ENCODE measurements at regions not wholly inside any gene's neighbourhood (a gene's known extent, or its start where the extent isn't known, plus 50 kb on each side); places are given as distances from the start of the nearest gene placed in this dataset.

DNA sequence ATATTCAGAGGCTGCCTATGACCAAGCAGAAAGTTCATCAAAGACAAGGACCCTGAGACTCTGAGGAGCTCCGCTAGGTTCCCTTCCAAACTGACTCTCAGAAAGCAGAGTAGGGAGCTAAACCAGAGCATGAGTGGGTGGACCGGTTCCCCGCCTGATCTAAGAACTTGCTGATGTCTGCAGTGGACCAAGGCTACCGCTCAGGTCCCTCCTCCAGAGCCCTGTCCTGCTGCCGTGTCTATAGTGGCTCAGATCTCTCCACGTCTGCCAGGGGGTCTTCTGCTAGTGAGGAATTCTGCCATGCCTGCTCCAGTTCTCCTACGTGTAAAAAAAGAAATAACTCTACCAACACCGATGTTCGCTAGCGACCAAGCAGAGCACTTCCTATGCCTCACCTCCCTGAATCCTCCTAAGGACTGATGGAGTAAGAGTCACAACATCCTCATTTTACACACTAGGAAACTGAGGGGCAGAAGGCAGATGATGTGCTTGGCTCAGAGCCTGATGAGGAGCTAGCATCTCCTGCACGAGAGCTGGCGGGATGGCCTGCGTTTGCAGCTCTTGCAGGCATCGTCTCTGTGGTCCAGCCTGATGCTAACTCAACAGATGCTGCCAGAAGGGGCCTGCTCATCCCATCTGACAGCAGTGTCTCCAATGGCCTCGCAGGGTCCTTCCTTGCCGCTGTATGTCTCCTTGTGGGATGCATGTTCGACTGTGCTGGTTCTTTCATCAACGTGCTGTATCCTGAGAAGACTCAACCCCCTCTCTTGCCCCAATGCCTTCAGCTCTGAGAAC is 265.5 kb downstream of the C16orf95 start:
- Mint-ChIP-seq H3K27me3 (peaks cover 16% of the 10 kb centered on the region), H3K27ac (no peak overlapping the region), H3K4me1 (no peaks in the 10 kb centered on the region), H3K9me3 (peaks cover 0 to 11% of the 10 kb centered on the region in 2 donors), H3K4me3 (no peak overlapping the region)
- DNase-seq (no peak), ATAC-seq (no peak)

DNA sequence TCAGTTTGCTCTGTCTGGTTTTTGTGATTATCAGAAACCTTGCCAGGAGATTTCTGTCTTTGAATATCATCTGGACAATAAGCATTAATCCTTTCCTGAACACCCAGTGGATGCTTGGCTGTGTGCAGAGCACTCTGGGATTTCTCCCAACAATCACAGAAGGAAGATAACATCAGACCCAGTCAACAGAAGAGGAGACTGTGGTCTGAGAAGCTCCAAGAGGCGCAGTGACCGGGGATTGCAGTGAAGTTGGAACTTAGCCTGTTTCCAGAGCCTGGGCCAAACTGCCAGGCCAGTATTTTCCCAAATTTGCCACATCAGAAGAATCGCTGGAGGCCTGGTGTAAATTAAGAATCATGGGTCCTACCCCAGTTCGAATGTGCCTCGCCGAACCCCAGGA is 264.7 kb downstream of the C16orf95 start:
- ATAC-seq (no peak), DNase-seq (no peak)
- Mint-ChIP-seq H3K4me3 (no peak overlapping the region), H3K4me1 (no peaks in the 10 kb centered on the region), H3K27me3 (peaks cover 16% of the 10 kb centered on the region), H3K27ac (no peak overlapping the region), H3K9me3 (peaks cover 0 to 11% of the 10 kb centered on the region in 2 donors)

DNA sequence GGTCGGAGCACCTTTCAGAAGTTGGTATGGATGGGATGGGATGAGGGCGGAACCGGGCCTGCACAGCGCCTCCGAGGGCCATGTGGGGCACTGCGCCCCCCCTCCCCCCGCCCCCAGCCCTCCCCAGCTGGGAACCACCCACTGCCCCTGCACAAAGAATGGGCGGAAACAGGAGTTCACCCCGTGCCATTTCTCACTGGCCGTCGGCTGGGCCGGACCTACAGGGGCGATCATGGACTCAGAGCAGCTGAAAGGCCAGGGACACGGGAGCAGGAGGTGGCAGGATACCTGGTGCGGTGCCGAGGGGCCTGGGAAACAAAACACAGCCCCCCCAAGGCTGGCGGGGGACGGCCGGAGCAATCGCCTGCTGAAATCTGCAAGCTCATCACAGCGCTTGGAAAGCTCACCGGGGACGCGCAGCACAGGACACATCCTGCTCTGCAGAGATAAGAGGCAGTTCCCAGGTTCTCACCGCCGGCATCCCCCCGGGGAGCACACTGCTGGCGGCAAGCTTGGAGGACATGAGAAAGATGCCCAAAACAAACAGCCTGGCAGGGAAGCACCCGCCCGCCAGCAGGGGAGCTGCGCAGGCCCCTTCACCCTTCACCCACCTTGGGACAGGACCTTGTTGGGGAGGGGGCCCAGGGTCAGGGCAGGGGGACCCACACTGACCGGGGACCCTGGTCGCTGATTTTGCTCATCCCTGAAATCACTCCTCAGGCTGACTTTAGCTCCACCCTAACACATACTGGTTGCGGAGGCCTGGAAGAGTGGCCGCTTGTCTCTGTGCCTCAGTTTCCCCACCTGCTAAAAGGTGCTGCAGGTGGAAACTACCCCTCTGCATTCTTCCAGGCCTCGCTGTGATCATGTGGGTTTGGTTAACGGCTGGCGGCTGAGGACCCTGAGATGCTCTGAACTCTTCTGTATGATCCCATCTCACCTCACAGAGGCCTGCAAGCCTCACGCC is 263.9 kb downstream of the C16orf95 start:
- Mint-ChIP-seq H3K27me3 (peaks cover 16% of the 10 kb centered on the region), H3K4me1 (no peaks in the 10 kb centered on the region), H3K4me3 (no peak overlapping the region), H3K9me3 (peaks cover 0 to 11% of the 10 kb centered on the region in 2 donors), H3K27ac (no peak overlapping the region)
- no peak for ATAC-seq
- DNase-seq = no peak

DNA sequence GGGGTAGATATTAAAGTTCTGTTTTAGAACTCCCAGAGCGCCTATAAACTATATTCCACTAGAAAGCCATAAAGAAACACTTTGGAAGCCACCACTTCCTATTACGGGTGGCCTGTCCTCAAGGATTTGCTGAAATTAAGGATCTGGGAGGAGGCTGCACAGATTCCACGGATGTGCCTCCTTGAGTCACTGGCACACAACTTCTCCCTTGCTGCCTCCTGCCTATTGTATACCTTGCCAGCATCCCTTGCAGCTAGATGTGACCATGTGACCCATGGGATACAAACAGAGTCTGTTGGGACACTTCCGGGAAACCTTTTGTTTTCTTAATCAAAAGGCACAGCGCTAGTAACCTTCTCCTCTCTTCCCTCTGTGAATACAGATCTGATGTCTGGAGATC is 263.0 kb downstream of the C16orf95 start:
- H3K9me3 Mint-ChIP-seq = peaks cover 0 to 11% of the 10 kb centered on the region in 2 donors
- no peak overlapping the region for H3K27ac Mint-ChIP-seq
- no peak for DNase-seq
- peaks cover 16% of the 10 kb centered on the region for H3K27me3 Mint-ChIP-seq
- H3K4me3 Mint-ChIP-seq = no peak overlapping the region
- no peaks in the 10 kb centered on the region for H3K4me1 Mint-ChIP-seq
- no peak for ATAC-seq

DNA sequence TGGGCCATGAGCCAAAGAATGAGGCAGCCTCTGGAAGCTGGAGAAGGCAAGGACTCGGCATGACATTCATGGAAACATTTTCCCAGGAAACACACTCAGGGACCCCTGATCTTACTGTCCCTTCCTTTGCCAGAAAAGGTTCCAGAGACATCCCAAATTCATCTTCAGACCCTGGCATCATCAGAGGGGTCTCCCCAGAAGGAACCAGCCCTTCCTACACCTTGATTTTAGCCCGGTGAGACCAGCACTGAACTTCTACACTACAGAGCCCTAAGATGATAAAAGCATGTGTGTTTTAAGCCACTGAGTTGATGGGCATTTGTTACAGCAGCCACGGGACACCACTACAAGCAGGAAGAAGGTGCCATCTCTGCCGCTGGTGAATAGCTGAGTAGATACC is 262.3 kb downstream of the C16orf95 start:
- Mint-ChIP-seq H3K4me1 (no peaks in the 10 kb centered on the region), H3K4me3 (no peak overlapping the region), H3K27me3 (peaks cover 17% of the 10 kb centered on the region), H3K9me3 (peaks cover 0 to 5% of the 10 kb centered on the region in 2 donors), H3K27ac (no peak overlapping the region)
- ATAC-seq (no peak), DNase-seq (no peak)

DNA sequence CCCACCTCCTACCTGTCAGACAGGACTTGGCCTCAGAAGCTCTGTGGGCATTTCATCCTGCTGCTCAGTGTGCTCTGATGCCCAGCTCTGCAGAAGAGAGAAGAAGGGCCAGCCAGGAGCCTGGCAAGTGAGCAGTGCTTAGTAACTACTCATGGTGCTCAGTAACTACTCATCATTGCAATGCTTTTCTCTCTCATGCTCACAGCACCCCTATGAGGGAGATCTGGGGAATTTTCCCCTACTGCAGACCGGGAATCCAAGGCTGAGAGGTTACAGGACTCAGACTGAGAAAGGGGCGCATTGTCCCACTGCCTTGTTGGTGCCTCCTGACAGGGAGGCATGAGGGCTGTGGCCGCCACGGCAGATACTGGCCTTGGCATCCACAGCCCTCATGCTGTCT is 261.1 kb downstream of the C16orf95 start:
- Mint-ChIP-seq H3K27me3 (peaks cover 29% of the 10 kb centered on the region), H3K27ac (no peak overlapping the region), H3K4me3 (no peak overlapping the region), H3K4me1 (no peaks in the 10 kb centered on the region), H3K9me3 (peaks cover 0 to 5% of the 10 kb centered on the region in 2 donors)
- ATAC-seq = no peak
- no peak for DNase-seq

DNA sequence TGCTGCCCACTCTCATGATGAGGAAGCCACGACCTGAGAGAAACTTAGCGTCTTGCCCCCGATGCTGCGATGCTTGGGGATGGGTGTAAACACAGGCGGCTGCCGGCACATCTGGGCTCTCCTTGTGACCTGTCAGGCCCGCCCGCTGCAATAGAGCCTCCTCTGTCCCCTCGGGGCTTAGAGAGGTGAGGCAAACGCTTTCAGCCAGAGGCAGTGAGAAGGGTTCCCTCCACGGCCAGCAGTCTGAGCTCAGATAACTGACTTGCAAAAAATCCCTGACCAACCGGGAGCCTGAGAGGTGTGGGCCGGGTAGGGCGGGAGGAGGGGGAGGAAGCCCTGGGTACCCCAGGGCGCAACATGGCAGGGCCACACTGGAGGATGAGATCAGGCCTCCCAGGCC is 260.6 kb downstream of the C16orf95 start:
- DNase-seq (no peak), ATAC-seq (no peak)
- no peak overlapping the region for H3K27ac Mint-ChIP-seq
- H3K4me3 Mint-ChIP-seq = no peak overlapping the region
- H3K4me1 Mint-ChIP-seq = no peaks in the 10 kb centered on the region
- H3K9me3 Mint-ChIP-seq = peaks cover 0 to 5% of the 10 kb centered on the region in 2 donors
- H3K27me3 Mint-ChIP-seq = peaks cover 32% of the 10 kb centered on the region

DNA sequence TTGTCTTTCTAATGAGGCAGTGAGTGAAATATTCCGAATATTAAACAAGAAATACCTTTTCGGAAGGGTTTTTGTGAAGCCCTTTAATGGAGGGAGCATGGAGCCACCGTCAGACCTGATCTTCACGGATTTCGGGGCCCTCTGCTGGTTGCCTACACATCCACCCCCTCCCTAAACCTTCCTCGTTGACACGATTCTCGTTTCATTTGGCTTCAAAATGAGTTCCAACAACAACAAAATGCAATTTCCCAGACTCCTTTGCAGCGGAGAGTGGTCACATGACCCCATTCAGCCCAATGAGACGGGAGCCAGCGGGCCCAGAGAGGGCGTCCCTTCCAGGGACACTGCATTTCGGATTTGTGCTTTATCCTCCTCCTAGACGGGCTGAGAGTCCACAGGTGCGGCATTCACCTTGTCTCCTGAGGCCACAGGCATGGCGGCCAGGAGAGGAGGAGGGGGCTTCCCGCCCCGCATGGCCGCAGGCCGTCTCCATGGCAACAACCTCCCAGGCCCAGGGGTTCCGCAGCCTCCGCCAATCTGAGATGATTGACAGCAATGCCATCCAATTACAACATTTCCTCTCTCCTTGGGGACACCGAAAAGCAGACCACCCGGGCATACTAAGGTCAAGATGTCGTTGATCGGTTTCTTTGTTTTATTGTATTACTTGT is 259.8 kb downstream of the C16orf95 start:
- no peak overlapping the region for H3K27ac Mint-ChIP-seq
- no peaks in the 10 kb centered on the region for H3K4me1 Mint-ChIP-seq
- H3K4me3 Mint-ChIP-seq = no peak overlapping the region
- H3K9me3 Mint-ChIP-seq = peaks cover 0 to 5% of the 10 kb centered on the region in 2 donors
- DNase-seq = no peak
- ATAC-seq = no peak
- peaks cover 33% of the 10 kb centered on the region for H3K27me3 Mint-ChIP-seq

DNA sequence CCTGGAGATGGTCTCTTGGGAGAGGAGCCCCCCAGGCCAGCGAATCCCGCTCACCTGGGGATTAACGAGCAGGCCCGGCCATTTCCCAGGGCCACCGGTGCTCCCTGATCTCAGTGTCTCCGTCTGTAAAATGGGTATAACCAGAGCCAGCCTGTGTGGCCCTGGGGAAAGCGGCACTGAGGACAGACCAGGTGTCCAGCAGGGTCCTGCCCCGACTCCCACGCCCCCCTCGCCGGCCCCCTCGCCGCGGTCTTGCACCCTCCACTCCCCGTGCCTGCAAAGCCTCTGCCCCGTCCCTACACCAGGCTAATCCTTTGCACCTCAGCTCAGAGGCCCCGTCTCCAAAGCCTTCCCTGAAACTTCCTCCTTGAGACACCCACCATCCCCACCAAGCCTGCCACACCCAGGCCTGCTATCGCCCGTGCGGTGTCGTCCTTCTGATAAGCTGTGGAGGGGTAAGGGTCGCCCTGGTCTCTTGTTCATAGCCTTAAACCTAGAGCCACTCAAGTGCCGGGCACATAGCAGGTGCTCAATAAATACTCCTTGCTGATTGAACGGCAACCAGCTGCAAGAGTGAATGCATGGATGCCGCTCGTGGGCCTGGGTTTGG is 259.1 kb downstream of the C16orf95 start:
- ATAC-seq (no peak), DNase-seq (no peak)
- no peaks in the 10 kb centered on the region for H3K4me1 Mint-ChIP-seq
- H3K27me3 Mint-ChIP-seq = peaks cover 39% of the 10 kb centered on the region
- no peak overlapping the region for H3K4me3 Mint-ChIP-seq
- peaks cover 0 to 5% of the 10 kb centered on the region in 2 donors for H3K9me3 Mint-ChIP-seq
- no peak overlapping the region for H3K27ac Mint-ChIP-seq

DNA sequence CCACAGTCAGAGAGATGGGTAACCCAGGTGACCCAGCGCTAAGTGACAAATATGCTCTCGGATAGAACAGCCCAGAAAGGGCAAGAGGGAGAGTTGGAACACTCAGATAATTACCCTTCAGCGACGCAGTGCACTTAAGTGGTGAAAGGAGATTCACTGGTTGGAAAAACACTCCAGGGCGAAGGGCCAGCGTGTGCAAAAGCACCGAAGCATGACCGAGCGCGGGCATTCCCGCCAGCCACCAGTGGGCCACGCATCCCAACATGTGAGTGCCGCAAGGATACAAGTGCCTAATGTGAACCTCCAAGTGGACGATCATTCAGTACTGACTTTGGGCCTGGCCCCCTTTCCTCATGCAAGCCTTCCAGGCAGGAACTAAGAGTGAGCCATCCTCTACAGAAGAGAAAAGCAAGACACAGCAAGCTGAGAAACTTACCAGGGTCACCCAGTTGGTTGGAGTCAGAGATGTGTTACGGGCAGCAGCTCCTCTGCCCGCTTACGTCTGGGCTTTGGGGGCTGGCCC is 258.4 kb downstream of the C16orf95 start:
- DNase-seq (no peak), ATAC-seq (no peak)
- Mint-ChIP-seq H3K9me3 (peaks cover 0 to 5% of the 10 kb centered on the region in 2 donors), H3K4me3 (no peak overlapping the region), H3K27me3 (peaks cover 39% of the 10 kb centered on the region), H3K27ac (no peak overlapping the region), H3K4me1 (no peaks in the 10 kb centered on the region)

DNA sequence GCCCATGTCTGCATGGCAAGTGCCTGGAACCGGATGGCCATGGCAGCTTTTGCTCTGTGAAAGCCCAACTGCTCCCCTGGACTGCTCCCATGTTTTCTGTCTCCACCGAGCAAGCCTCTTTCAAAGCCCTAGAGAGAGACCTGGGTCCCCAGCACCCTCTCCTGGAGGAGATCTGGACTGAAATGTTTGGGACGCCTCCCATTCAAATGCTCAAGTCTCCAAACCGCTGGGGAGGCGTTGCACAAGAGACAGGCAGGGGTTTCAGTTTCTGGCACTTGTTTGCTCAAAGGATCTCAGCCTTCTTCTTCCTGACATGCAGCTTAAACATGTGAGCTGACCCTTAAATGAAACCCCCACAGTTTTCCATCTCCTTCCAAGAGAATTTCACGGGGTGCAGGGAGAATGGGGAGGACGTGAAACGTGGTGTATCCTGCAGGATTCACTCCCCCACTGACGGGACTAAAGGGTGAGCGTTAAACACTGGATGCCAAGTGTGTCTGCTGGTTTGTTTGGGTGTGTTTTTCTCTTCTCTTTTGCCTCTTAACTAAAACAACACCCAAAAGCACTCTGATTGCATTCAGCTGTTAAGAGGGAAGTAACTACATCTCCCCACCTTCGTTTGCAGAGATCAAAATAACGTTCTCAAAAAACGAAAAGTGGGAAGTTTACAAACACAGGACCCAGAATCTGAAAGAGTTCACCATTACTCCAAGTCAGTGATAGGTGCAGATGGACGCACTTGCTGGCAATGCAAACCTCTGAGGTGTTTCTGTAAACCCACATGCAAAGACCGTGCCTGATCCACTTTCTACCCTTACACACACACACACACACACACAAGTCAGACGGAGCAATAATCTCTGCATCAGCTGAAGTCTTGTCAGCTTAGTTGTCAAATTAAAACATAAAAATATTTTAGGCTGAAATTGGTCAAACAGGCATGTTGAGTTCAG is 256.9 kb downstream of the C16orf95 start:
- no peak for DNase-seq
- Mint-ChIP-seq H3K4me1 (no peaks in the 10 kb centered on the region), H3K27ac (no peak overlapping the region), H3K27me3 (peaks cover 46% of the 10 kb centered on the region), H3K9me3 (no peaks in the 10 kb centered on the region), H3K4me3 (no peak overlapping the region)
- no peak for ATAC-seq

DNA sequence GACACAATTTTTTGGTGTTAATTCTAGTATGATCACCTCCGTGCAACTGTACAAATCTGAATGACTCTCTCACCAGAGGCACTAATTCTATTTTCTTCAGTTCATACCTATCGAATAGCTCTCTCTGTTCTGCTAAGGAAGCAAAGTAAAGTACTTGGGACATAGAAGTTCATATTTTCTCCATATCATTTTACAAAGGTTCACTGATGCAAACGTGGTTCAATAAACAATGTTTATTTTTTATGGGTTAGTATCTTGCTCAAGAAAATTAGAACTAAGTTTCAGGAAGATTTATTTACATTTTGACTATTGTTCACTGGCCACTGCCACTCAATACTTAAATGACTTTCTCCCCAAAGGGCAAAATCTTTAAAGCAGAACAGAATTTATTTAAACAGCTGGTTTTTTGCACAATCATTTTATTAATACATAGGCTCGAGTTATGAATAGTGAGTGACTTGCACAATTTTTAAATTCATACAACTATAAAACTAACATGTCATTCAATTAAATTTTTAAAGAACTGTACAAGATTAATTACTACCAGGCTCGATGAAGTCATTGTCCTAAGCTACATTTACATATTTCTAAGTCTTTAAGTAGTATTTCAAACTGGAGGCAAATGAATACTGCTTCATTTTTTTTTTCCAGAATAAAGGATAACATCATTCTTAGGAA is 255.8 kb downstream of the C16orf95 start:
- H3K4me1 Mint-ChIP-seq = no peaks in the 10 kb centered on the region
- H3K27me3 Mint-ChIP-seq = peaks cover 56% of the 10 kb centered on the region
- no peaks in the 10 kb centered on the region for H3K9me3 Mint-ChIP-seq
- ATAC-seq (no peak), DNase-seq (no peak)
- H3K27ac Mint-ChIP-seq = no peak overlapping the region
- H3K4me3 Mint-ChIP-seq = no peak overlapping the region

DNA sequence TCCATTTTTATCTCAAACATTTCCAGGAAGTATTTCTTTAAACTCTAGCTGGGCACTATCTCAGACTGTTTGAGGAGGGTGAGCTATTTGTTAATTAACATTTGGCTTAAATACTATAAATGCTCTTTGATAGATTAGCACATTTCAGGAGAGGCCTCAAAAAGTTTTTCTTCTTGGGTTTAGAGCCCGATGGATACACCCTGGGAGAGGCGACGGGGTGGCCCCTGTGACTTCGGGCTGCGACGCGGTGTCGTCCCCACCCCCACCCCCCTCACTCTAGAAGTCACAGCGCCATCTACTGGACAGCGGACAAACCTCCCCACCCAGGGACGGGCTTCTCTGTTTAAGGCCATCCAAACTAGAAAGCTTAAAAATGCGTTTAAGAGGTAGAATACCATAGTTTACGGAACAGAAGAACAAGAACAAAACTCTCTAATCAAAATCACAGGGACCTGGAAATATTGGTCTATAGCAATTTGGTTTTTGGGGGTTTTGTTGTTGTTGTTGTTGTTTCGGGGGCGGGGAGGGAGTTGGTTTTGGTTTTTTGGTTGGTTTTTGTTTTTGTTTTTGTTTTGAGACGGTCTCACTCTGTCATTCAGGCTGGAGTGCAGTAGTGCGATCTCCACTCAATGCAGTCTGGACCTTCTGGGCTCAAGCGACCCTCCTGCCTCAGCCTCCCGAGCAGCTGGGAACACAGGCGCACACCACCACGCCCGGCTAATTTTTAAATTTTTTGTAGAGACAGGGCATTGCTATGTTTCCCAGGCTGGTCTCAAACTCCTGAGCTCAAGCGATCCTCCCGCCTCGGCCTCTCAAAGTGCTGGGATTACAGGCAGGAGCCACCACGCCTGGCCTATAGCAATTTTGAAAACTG is 254.4 kb downstream of the C16orf95 start:
- no peak overlapping the region for H3K27ac Mint-ChIP-seq
- no peak overlapping the region for H3K4me3 Mint-ChIP-seq
- H3K27me3 Mint-ChIP-seq = peaks cover 67% of the 10 kb centered on the region
- DNase-seq = peak; percentile 52 to 53
- no peaks in the 10 kb centered on the region for H3K9me3 Mint-ChIP-seq
- peak; percentile 65 for ATAC-seq
- no peaks in the 10 kb centered on the region for H3K4me1 Mint-ChIP-seq
